ENCODE measurements at regions not wholly inside any gene's neighbourhood (a gene's known extent, or its start where the extent isn't known, plus 50 kb on each side); places are given as distances from the start of the nearest gene placed in this dataset.
"Not testable (repeated sequence)": the region's sequence is repeated elsewhere in the genome, so short reads cannot be mapped to it uniquely, and the experiment has no call there.

DNA sequence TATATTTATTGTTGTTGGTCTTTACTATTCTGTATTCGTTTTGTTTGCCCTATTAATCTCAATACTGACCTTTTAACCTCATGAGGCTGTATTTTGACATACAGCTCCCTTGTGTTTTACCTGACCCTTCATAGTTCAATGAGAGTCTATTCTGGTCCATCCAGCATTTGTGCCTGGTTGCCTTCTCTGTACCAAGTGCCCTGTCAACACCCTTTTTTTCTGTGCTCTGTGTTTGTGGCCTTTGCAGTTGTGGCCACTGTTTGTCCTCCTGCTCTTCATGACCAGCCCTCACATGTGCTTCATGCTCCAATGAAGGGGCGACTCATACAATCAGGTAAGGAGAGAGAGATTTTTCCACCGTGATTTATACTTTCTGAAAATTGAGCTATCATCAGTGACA, 368.2 kb downstream of the IL20RB start:
- peaks cover 5% of the 10 kb centered on the region for H3K36me3 Mint-ChIP-seq (ENCODE audit: low read depth)
- H3K27ac Mint-ChIP-seq = no peak overlapping the region
- H3K27me3 Mint-ChIP-seq (ENCODE audit: low read depth, poor library complexity) = peaks cover 3% of the 10 kb centered on the region
- DNase-seq = no peak
- H3K4me3 Mint-ChIP-seq = no peak overlapping the region
- peaks cover 22% of the 10 kb centered on the region for H3K9me3 Mint-ChIP-seq
- TF ChIP-seq, protein P1, sequence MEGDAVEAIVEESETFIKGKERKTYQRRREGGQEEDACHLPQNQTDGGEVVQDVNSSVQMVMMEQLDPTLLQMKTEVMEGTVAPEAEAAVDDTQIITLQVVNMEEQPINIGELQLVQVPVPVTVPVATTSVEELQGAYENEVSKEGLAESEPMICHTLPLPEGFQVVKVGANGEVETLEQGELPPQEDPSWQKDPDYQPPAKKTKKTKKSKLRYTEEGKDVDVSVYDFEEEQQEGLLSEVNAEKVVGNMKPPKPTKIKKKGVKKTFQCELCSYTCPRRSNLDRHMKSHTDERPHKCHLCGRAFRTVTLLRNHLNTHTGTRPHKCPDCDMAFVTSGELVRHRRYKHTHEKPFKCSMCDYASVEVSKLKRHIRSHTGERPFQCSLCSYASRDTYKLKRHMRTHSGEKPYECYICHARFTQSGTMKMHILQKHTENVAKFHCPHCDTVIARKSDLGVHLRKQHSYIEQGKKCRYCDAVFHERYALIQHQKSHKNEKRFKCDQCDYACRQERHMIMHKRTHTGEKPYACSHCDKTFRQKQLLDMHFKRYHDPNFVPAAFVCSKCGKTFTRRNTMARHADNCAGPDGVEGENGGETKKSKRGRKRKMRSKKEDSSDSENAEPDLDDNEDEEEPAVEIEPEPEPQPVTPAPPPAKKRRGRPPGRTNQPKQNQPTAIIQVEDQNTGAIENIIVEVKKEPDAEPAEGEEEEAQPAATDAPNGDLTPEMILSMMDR (IDR thresholded peaks at IDR 0.05) = no peak
- peaks cover 17% of the 10 kb centered on the region for H3K4me1 Mint-ChIP-seq

DNA sequence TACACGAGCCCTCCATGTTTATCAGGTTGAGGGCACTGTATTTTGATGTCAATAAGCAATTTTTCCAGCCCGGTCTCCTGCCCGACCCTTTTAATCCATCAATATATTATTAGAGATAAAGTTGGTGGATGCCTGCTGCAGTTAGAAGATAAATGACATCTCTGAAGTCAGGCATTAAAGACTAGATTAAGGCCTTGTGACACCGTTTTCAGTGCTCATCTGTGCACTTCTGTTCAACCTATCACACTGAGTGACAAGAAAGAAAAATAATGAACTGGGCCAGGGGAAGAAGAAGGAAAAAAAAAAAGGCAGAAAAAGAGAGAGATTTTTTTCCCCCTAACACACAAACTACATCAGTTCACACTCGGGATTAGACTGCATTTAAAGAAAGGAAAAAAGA, 371.8 kb downstream of the IL20RB start:
- H3K4me3 Mint-ChIP-seq = no peak overlapping the region
- H3K27ac Mint-ChIP-seq = peak overlapping the region; percentile 4
- H3K4me1 Mint-ChIP-seq = peaks cover 17% of the 10 kb centered on the region
- H3K36me3 Mint-ChIP-seq (ENCODE audit: low read depth) = peaks cover 4% of the 10 kb centered on the region
- peaks cover 3% of the 10 kb centered on the region for H3K27me3 Mint-ChIP-seq (ENCODE audit: low read depth, poor library complexity)
- TF ChIP-seq, protein P1 (IDR thresholded peaks at IDR 0.05) = no peak
- no peak for DNase-seq
- H3K9me3 Mint-ChIP-seq = peaks cover 6% of the 10 kb centered on the region

DNA sequence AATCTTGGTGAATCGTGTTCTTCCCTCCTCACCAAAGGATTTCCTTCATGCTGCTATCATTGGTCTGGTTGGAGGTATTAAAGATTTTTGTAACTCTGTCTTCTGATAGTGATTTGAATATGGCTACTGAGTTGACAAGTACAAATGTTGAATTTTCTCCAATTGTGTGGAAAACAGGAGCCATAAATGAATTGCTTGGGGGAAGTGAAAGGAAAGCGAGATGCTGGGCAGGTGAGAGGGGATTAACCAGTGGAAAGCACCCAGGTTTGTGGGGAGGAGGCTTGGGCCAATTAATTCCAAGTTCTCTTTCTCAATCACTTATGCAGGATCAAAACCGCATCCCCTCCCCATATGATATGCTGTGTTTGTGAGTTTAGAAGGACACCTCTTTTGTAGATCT, 372.5 kb downstream of the IL20RB start:
- Mint-ChIP-seq H3K4me1 (peaks cover 20% of the 10 kb centered on the region), H3K27me3 (ENCODE audit: low read depth, poor library complexity) (peaks cover 3% of the 10 kb centered on the region)

DNA sequence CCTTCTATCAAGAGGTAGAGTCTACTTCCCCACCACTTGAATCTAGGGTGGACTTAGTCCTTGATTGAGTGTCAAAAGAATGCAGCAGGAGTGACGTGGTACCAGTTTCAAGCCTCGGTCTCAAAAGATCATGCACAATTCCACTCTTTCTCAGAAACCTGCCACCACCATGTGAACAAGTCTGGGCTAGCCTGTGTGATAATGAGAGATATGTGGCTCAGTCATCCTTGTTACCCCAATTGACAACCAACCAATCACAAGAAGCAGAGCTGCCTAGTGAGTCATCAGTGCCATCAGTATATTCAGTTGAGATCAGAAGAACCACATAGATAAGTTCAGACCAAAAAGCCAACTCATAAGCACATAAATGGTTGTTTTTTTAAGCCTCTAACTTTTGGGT, 374.5 kb downstream of the IL20RB start:
- TF ChIP-seq, protein P1 (IDR thresholded peaks at IDR 0.05) = no peak
- H3K27me3 Mint-ChIP-seq (ENCODE audit: low read depth, poor library complexity) = no peaks in the 10 kb centered on the region

More for the DNA sequence above, 372.5 kb downstream of the IL20RB start:
- Mint-ChIP-seq H3K4me3 (no peak overlapping the region), H3K9me3 (peaks cover 3% of the 10 kb centered on the region), H3K36me3 (ENCODE audit: low read depth) (no peaks in the 10 kb centered on the region), H3K27ac (no peak overlapping the region)
- no peak for DNase-seq
- TF ChIP-seq, protein P1 (IDR thresholded peaks at IDR 0.05) = no peak

DNA sequence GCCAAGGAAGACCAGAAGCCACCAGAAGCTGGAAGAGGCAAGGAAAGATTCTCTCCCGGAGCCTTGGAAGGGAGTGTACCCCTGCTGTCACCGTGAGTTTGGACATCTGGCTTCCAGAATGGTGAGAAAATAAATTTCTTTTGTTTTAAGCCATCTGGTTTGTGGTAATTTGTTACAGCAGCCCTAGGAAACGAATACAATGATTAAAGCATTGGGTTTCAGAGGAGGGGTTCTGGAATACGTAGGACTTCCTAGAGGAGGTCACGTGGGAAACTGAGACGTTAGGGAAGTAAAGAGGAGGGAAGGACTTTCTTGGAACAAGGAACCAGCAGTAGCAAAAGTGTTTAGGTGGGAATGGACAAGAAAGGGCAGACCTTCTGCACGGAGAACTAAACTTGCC, 377.7 kb downstream of the IL20RB start:
- Mint-ChIP-seq H3K27me3 (ENCODE audit: low read depth, poor library complexity) (no peaks in the 10 kb centered on the region), H3K36me3 (ENCODE audit: low read depth) (peaks cover 16% of the 10 kb centered on the region), H3K27ac (peak overlapping the region; percentile 53), H3K4me3 (no peak overlapping the region), H3K9me3 (peaks cover 39% of the 10 kb centered on the region), H3K4me1 (peaks cover 5% of the 10 kb centered on the region)
- no peak for DNase-seq
- TF ChIP-seq, protein P1 (IDR thresholded peaks at IDR 0.05) = no peak

More for the DNA sequence above, 374.5 kb downstream of the IL20RB start:
- peaks cover 9% of the 10 kb centered on the region for H3K9me3 Mint-ChIP-seq
- peaks cover 15% of the 10 kb centered on the region for H3K4me1 Mint-ChIP-seq
- H3K36me3 Mint-ChIP-seq (ENCODE audit: low read depth) = no peaks in the 10 kb centered on the region
- no peak for DNase-seq
- H3K4me3 Mint-ChIP-seq = no peak overlapping the region
- no peak overlapping the region for H3K27ac Mint-ChIP-seq

DNA sequence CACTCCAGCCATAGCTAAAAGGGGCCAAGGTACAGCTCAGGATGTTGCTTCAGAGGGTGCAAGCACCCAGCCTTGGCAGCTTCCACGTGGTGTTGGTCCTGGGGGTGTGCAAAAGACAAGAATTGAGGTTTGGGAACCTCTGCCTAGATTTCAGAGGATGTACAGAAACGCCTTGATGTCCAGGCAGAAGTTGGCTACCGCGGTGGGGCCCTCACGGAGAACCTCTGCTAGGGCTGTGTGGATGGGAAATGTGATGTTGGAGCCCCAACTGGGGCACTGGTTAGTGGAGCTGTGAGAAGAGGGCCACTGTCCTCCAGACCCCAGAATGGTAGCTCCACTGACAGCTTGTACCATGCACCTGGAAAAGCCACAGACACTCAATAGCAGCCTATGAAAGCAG, 380.6 kb downstream of the IL20RB start:
- Mint-ChIP-seq H3K9me3 (peaks cover 40% of the 10 kb centered on the region), H3K36me3 (ENCODE audit: low read depth) (peaks cover 16% of the 10 kb centered on the region)

More for the DNA sequence above, 380.6 kb downstream of the IL20RB start:
- H3K27ac Mint-ChIP-seq; DNase-seq; H3K27me3 Mint-ChIP-seq (ENCODE audit: low read depth, poor library complexity); H3K4me3 Mint-ChIP-seq: not testable (repeated sequence)
- peaks cover 18% of the 10 kb centered on the region for H3K4me1 Mint-ChIP-seq
